Endothelial cell of umbilical vein (primary cell): ENCODE measurements at regions not wholly inside any gene's neighbourhood (a gene's known extent, or its start where the extent isn't known, plus 50 kb on each side); places are given as distances from the start of the nearest gene placed in this dataset.

Experiments used
- BruUV-seq: library from RNA; stranded (reverse); fragments of 400-500 nt; replicated peaks from 2 replicates; lab custom pipeline; 2021; lab: Mats Ljungman, UMichigan
- CTCF ChIA-PET: fragments of 300-600, 350-600 bp; sonication (Branson Sonifier 250); formaldehyde crosslinking; loops from one replicate; lab custom pipeline; 2021; ENCODE audit warnings: antibody characterized with exemption, inconsistent platforms; lab: Charles Lee
- POLR2A ChIA-PET: fragments of 300-600, 350-600 bp; sonication (Branson Sonifier 250); formaldehyde crosslinking; loops from one replicate; lab custom pipeline; 2021; ENCODE audit warnings: antibody characterized with exemption, inconsistent platforms; lab: Charles Lee
- DNase-seq: peaks from one replicate; pipeline ENCODE4 v3.0.0-alpha.2; 2011; ENCODE audit warnings: low read depth, low spot score
- FAIRE-seq: peaks from 2 replicates; lab custom pipeline; 2011; peaks lifted over from hg19 to GRCh38; lab: Jason Lieb, UNC
- H2AFZ ChIP-seq: 2 replicates; pipeline ENCODE4 v1.6.0; 2012; ENCODE audit warnings: low read depth, low read length, control low read depth, inconsistent platforms
- H3K27ac ChIP-seq: 2 replicates; pipeline ENCODE4 v1.5.1; 2011; ENCODE audit warnings: low read depth, mild to moderate bottlenecking, control low read depth, low read length, moderate library complexity; ENCODE audit not compliant: insufficient read depth
- H3K27me3 ChIP-seq, 2 experiments: 2 replicates each; pipeline versions ENCODE4 v1.6.0 to v1.6.1; 2011; ENCODE audit warnings: low read length in 2 of 2, mixed read lengths in 1 of 2; ENCODE audit not compliant: control insufficient read depth in 2 of 2, insufficient read depth in 2 of 2
- H3K36me3 ChIP-seq, 2 experiments: 2 replicates in 1 of 2; 3 replicates in 1 of 2; pipeline ENCODE4 v1.5.1; 2011; ENCODE audit warnings: low read length in 2 of 2, mild to moderate bottlenecking in 1 of 2, moderate library complexity in 1 of 2; ENCODE audit not compliant: control insufficient read depth in 2 of 2, insufficient read depth in 2 of 2; ENCODE audit errors: extremely low read depth in 1 of 2
- H3K4me1 ChIP-seq: 3 replicates; pipeline ENCODE4 v1.5.1; 2011; ENCODE audit warnings: mild to moderate bottlenecking, low read length; ENCODE audit not compliant: control insufficient read depth, insufficient read depth; ENCODE audit errors: extremely low read depth
- H3K4me2 ChIP-seq: 2 replicates; pipeline ENCODE4 v1.6.1; 2011; ENCODE audit warnings: low read length, control low read depth, mixed read lengths; ENCODE audit not compliant: insufficient read depth
- H3K4me3 ChIP-seq, 3 experiments: fragments of 200-600 bp in 1 of 3; sonication (generic), shearing (Covaris generic) in 1 of 3; replicated peaks in 1 of 3; 2 replicates each; pipeline ENCODE4 v1.5.1; 2011 to 2016; ENCODE audit warnings: control low read depth in 3 of 3, low read length in 3 of 3, mild to moderate bottlenecking in 2 of 3, inconsistent platforms in 1 of 3, low read depth in 1 of 3, moderate library complexity in 1 of 3; ENCODE audit not compliant: insufficient read depth in 1 of 3
- H3K79me2 ChIP-seq: 2 replicates; pipeline ENCODE4 v1.6.0; 2012; ENCODE audit warnings: low read length, inconsistent platforms; ENCODE audit not compliant: control insufficient read depth, insufficient read depth
- H3K9ac ChIP-seq: replicated peaks from 2 replicates; pipeline ENCODE3; 2011; ENCODE audit warnings: low read length, control low read depth; ENCODE audit not compliant: insufficient read depth; ENCODE audit errors: extremely low read depth
- H3K9me1 ChIP-seq: replicated peaks from 3 replicates; pipeline ENCODE4 v1.6.0; 2011; ENCODE audit warnings: mild to moderate bottlenecking, low read length; ENCODE audit not compliant: control insufficient read depth, insufficient read depth; ENCODE audit errors: extremely low read depth
- H3K9me3 ChIP-seq: replicated peaks from 2 replicates; pipeline ENCODE4 v1.5.1; 2012; ENCODE audit warnings: low read length, inconsistent platforms; ENCODE audit not compliant: control insufficient read depth, insufficient read depth
- H4K20me1 ChIP-seq: replicated peaks from 2 replicates; pipeline ENCODE3; 2011; ENCODE audit warnings: mild to moderate bottlenecking, low read length; ENCODE audit not compliant: control insufficient read depth, insufficient read depth; ENCODE audit errors: extremely low read depth
- CTCF ChIP-seq, 2 donors: IDR thresholded peaks; 1 replicate in 1 of 2; 2 replicates in 1 of 2; pipeline ENCODE4 v1.5.1; 2011; ENCODE audit warnings: low read length in 2 of 2, mild to moderate bottlenecking in 2 of 2, moderate library complexity in 2 of 2, control low read depth in 1 of 2, inconsistent platforms in 1 of 2, low read depth in 1 of 2; ENCODE audit not compliant: insufficient read depth in 1 of 2; ENCODE audit errors: extremely low read depth in 1 of 2
- EZH2 ChIP-seq: IDR thresholded peaks from 2 replicates; pipeline ENCODE4 v1.6.1; 2012; ENCODE audit warnings: borderline replicate concordance, low read depth, mild to moderate bottlenecking, moderate library complexity, low read length, inconsistent platforms; ENCODE audit not compliant: severe bottlenecking
- FOS ChIP-seq: IDR thresholded peaks from 2 replicates; pipeline ENCODE4 v1.6.1; 2011; ENCODE audit warnings: mild to moderate bottlenecking, low read length, moderate library complexity, borderline replicate concordance; ENCODE audit not compliant: insufficient read depth
- GATA2 ChIP-seq: IDR thresholded peaks from 2 replicates; pipeline ENCODE4 v1.7.0; 2011; ENCODE audit warnings: low read depth, mild to moderate bottlenecking, moderate library complexity, mixed read lengths, low read length; ENCODE audit not compliant: insufficient read length, insufficient read depth
- JUN ChIP-seq: IDR thresholded peaks from 2 replicates; pipeline ENCODE4 v1.6.1; 2011; ENCODE audit warnings: borderline replicate concordance, low read depth; ENCODE audit not compliant: insufficient read length, insufficient read depth
- MYC ChIP-seq: IDR thresholded peaks from one replicate; pipeline ENCODE4 v1.6.1; 2011; ENCODE audit warnings: mild to moderate bottlenecking, low read depth, low read length
- POLR2A ChIP-seq: IDR thresholded peaks from 2 replicates; pipeline ENCODE4 v1.6.1; 2012; ENCODE audit warnings: low read depth, mild to moderate bottlenecking, control low read depth, low read length
- POLR2AphosphoS5 ChIP-seq: IDR thresholded peaks from 2 replicates; pipeline ENCODE4 v1.6.1; 2012; ENCODE audit warnings: low read depth, mild to moderate bottlenecking, control low read depth, low read length, moderate library complexity; ENCODE audit not compliant: insufficient read depth
- dilution Hi-C: fragments of 300-500 bp; cut with MboI; formaldehyde crosslinking; loops from one replicate; pipeline ENCODE4 v1.15.0; 2019; ENCODE audit warnings: low sequenced_read_pairs; ENCODE audit not compliant: extremely low pct_ligation_motif_present
- intact Hi-C: fragments of 100-400 bp; cut with micrococcal nuclease; formaldehyde crosslinking; loops from one replicate; pipeline ENCODE4 v1.10.0; 2022
- TF ChIP-seq, protein P1 (sequence below): IDR thresholded peaks from 2 replicates; pipeline ENCODE4 v1.6.1; 2011; ENCODE audit not compliant: insufficient read depth, insufficient read length

DNA sequence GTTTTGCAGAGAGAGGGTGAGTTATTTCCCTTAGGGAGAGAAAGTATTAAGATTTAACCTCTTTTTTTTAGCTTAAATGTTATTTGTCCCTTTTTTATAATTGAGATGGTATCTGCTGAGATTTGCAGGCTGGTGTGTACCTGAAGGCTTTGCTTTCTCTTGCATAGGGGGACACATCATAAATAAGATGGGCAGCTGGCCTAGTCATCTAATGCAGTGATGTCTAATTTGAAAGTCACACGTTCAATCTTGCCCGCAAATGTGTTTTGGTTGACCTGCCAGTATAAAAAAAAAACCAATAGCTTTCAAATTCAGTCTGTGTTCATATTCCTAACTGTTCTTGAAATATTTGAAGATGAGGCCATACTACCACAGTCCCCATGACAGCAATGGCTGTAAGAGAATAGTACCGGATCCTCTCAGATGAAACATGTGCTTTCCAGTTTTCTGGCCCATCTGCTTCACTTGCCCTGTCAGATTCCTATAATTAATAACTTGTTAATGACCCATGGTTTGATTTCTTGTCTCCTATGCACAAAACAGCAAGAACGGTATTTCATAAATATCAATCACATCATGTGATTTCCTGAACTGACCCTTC is 914.2 kb downstream of the IPMK start:
- TF ChIP-seq JUN = no peak
- TF ChIP-seq MYC = no peak
- TF ChIP-seq POLR2AphosphoS5 = no peak
- TF ChIP-seq EZH2 = no peak
- TF ChIP-seq FOS = no peak
- TF ChIP-seq, protein P1, sequence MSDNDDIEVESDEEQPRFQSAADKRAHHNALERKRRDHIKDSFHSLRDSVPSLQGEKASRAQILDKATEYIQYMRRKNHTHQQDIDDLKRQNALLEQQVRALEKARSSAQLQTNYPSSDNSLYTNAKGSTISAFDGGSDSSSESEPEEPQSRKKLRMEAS = no peak
- no peak for TF ChIP-seq POLR2A
- no peak for TF ChIP-seq GATA2
- no peak for TF ChIP-seq CTCF (IDR thresholded peaks at IDR 0.05; ENCODE audit: extremely low read depth in 1 of 2, insufficient read depth in 1 of 2, low read depth in 1 of 2, low read length in 2 of 2)
- H3K79me2 ChIP-seq = no peaks in the 10 kb centered on the region
- no peaks in the 10 kb centered on the region for H3K27me3 ChIP-seq
- POLR2A ChIA-PET = no interaction called here
- intact Hi-C loops (no loop called here), dilution Hi-C loops (no loop called here)
- no peak for FAIRE-seq
- no peak overlapping the region for H3K27ac ChIP-seq
- no peak overlapping the region for H2AFZ ChIP-seq
- H3K9ac ChIP-seq = no peak overlapping the region
- no peaks in the 10 kb centered on the region for H3K36me3 ChIP-seq
- no peak for DNase-seq
- CTCF ChIA-PET = no interaction called here
- no peaks in the 10 kb centered on the region for H3K9me1 ChIP-seq
- H3K4me1 ChIP-seq = no peaks in the 10 kb centered on the region
- no peak overlapping the region for H3K4me3 ChIP-seq
- H3K9me3 ChIP-seq = peaks cover 2% of the 10 kb centered on the region
- no peaks in the 10 kb centered on the region for H4K20me1 ChIP-seq
- no peak overlapping the region for H3K4me2 ChIP-seq
- BruUV-seq = no TSS peak
